ENCODE measurements at regions not wholly inside any gene's neighbourhood (a gene's known extent, or its start where the extent isn't known, plus 50 kb on each side); places are given as distances from the start of the nearest gene placed in this dataset.

GRCh38 chr15:91491101-91491950, 362.2 kb upstream of the SLCO3A1 start:
- TF ChIP-seq, protein P1, sequence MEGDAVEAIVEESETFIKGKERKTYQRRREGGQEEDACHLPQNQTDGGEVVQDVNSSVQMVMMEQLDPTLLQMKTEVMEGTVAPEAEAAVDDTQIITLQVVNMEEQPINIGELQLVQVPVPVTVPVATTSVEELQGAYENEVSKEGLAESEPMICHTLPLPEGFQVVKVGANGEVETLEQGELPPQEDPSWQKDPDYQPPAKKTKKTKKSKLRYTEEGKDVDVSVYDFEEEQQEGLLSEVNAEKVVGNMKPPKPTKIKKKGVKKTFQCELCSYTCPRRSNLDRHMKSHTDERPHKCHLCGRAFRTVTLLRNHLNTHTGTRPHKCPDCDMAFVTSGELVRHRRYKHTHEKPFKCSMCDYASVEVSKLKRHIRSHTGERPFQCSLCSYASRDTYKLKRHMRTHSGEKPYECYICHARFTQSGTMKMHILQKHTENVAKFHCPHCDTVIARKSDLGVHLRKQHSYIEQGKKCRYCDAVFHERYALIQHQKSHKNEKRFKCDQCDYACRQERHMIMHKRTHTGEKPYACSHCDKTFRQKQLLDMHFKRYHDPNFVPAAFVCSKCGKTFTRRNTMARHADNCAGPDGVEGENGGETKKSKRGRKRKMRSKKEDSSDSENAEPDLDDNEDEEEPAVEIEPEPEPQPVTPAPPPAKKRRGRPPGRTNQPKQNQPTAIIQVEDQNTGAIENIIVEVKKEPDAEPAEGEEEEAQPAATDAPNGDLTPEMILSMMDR (IDR thresholded peaks at IDR 0.05; ENCODE audit: insufficient read depth, low read depth, low read length): no peak
- no peak for DNase-seq (ENCODE audit: low read depth)
- no peak overlapping the region for H3K4me3 ChIP-seq (ENCODE audit: low read depth, low read length)

DNA sequence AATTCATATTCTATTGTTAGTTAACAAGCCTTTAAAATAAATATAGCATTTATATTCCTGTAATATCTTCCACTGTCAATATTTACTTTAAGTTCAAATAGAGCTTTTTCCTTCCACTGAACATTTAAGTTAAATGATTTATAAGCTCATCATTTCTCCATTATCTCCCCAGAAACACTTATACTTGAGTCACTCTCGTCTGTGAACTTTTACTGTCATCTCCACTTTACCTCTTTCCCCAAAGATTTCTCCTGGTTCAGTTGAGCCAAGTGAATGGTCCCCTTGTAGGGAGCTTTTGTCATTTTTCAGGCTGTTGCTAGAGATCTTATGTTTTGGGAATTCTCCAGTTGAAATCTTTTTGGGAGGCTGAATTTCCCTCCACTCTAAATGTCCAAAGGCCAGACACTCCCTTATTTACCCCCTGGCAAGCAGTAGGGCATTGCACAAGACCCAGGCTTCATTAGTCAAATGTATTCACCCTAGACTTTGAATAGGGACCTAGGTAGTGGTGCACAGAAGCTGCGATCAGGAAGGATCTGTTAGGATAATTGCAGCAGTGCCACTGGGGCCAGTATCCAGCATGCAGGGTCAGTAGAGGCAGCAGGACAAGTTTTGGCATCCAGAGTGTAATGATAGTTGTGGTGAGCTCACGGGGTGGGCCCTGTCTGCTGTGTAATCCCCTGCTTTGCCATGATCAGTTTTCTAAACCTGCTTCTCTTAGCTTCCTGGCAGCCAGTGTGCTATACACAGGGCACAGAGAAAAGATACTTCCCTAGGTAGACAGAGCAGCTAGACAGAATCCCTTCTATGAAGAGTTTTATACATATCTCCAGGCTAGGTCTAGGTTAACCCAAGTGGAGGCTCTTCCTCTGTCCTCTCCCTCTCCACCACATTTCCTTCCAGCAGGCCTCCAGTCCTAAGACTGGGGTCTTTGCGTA, 356.5 kb upstream of the SLCO3A1 start:
- TF ChIP-seq, protein P1 (IDR thresholded peaks at IDR 0.05; ENCODE audit: insufficient read depth, low read depth, low read length): no peak
- DNase-seq (ENCODE audit: low read depth): no peak
- H3K4me3 ChIP-seq (ENCODE audit: low read depth, low read length): no peak overlapping the region

DNA sequence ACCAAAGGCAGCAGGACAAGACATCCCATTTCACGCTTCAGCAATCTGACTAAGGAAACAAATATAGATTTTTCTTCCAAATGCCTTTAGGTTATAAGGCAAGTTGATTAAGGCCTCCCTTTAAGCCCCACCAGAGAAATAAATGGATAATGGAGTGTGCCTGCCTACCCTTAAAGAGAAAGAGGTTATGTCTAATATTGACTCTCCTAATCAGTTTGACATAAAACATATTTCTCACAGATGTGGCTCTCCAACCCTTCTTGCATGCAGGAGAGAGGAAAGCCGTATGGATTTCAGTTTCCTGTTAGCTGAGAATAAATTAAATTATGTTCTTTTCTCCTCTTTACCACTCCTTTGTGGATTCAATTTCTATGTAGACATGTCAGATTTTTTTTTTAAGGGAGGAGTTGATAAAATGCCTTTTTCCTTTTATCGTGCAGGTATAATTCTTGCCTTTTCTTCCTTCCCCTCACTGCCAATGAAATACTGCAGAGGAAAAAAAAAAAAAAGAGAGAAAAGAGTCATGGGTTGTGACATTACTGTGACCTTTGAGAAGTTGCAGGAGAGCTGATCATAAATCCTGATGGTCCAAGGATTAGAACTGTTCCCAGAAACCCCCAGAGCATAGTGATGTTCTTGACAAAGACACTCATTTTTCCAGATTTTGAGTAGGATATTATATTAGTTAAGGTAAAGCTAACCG, 355.3 kb upstream of the SLCO3A1 start:
- H3K4me3 ChIP-seq (ENCODE audit: low read depth, low read length): no peak overlapping the region
- DNase-seq (ENCODE audit: low read depth): no peak
- TF ChIP-seq, protein P1 (IDR thresholded peaks at IDR 0.05; ENCODE audit: insufficient read depth, low read depth, low read length): no peak

GRCh38 chr15:91498749-91499062, 354.8 kb upstream of the SLCO3A1 start:
- DNase-seq (ENCODE audit: low read depth): no peak
- TF ChIP-seq, protein P1 (IDR thresholded peaks at IDR 0.05; ENCODE audit: insufficient read depth, low read depth, low read length): no peak
- no peak overlapping the region for H3K4me3 ChIP-seq (ENCODE audit: low read depth, low read length)

- TF ChIP-seq, protein P1 (IDR thresholded peaks at IDR 0.05; ENCODE audit: insufficient read depth, low read depth, low read length): no peak
- no peak for DNase-seq (ENCODE audit: low read depth)
These were observed 353.6 kb upstream of the SLCO3A1 start for GRCh38 chr15:91499774-91500383.

DNA sequence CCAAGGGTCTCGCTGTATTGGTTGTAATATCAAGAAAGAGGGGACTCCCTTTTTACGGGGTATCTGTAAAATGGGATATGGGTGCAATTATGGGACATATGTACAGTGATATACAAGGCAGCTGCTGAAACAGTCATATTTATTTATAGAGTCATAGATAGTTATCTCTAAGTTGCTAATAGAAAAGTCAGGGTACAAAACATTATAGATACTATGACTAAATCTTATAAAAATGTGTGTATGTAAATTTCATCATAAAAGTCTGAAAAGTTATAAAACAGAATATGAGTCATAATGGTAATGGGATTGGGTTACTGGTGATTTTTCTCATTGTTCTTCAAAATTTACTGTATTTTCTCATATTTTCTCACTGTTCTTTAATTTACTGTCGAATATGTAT, 344.9 kb upstream of the SLCO3A1 start:
- TF ChIP-seq, protein P1 (IDR thresholded peaks at IDR 0.05; ENCODE audit: insufficient read depth, low read depth, low read length): no peak
- DNase-seq (ENCODE audit: low read depth): peak; percentile 6
- H3K4me3 ChIP-seq (ENCODE audit: low read depth, low read length): no peak overlapping the region

More at GRCh38 chr15:91499774-91500383, 353.6 kb upstream of the SLCO3A1 start:
- no peak overlapping the region for H3K4me3 ChIP-seq (ENCODE audit: low read depth, low read length)

Data from fibroblast of villous mesenchyme (primary cell).